CD14-positive monocyte (primary cell): ENCODE measurements at regions not wholly inside any gene's neighbourhood (a gene's known extent, or its start where the extent isn't known, plus 50 kb on each side); places are given as distances from the start of the nearest gene placed in this dataset.

ENCODE experiments used
- DNase-seq, 3 donors: peaks; one replicate each; pipeline ENCODE4 v3.0.0-alpha.2; 2011 to 2022
- H2AFZ ChIP-seq: 2 replicates; pipeline ENCODE4 v1.6.0; 2012; ENCODE audit warnings: mild to moderate bottlenecking, low read depth, low read length, inconsistent platforms; ENCODE audit not compliant: insufficient read depth, poor library complexity, severe bottlenecking
- H3K27ac ChIP-seq, 2 donors: 1 replicate in 1 of 2; 2 replicates in 1 of 2; pipeline ENCODE4 v1.5.1; 2012 to 2013; ENCODE audit warnings: low read length in 2 of 2, control low read depth in 1 of 2, inconsistent platforms in 1 of 2, low read depth in 1 of 2, mild to moderate bottlenecking in 1 of 2
- H3K27me3 ChIP-seq, 2 donors: one replicate each; pipeline versions ENCODE4 v1.6.0 to v1.6.1; 2011 to 2013; ENCODE audit warnings: low read length in 2 of 2; ENCODE audit not compliant: control insufficient read depth in 2 of 2, insufficient read depth in 2 of 2
- H3K36me3 ChIP-seq, 2 donors: replicated peaks in 1 of 2; 1 replicate in 1 of 2; 2 replicates in 1 of 2; pipeline versions ENCODE4 v1.5.1 to v1.6.1; 2012 to 2013; ENCODE audit warnings: low read length in 2 of 2, control low read depth in 1 of 2, inconsistent platforms in 1 of 2, mild to moderate bottlenecking in 1 of 2; ENCODE audit not compliant: insufficient read depth in 2 of 2, control insufficient read depth in 1 of 2
- H3K4me1 ChIP-seq, 2 donors: 1 replicate in 1 of 2; 2 replicates in 1 of 2; pipeline versions ENCODE4 v1.5.1 to v1.6.1; 2012 to 2013; ENCODE audit warnings: low read length in 2 of 2, control low read depth in 1 of 2, inconsistent platforms in 1 of 2, mild to moderate bottlenecking in 1 of 2, moderate library complexity in 1 of 2; ENCODE audit not compliant: insufficient read depth in 2 of 2, control insufficient read depth in 1 of 2
- H3K4me2 ChIP-seq: replicated peaks from 2 replicates; pipeline ENCODE3; 2012; ENCODE audit warnings: low read length, moderate library complexity, mild to moderate bottlenecking; ENCODE audit not compliant: poor library complexity, severe bottlenecking; ENCODE audit errors: extremely low read depth
- H3K4me3 ChIP-seq, 3 experiments: fragments of 200-600 bp in 1 of 3; sonication (generic) in 1 of 3; replicated peaks in 1 of 3; 1 replicate in 2 of 3; 2 replicates in 1 of 3; pipeline ENCODE4 v1.5.1; 2011 to 2013; ENCODE audit warnings: low read length in 3 of 3, mild to moderate bottlenecking in 3 of 3, control low read depth in 2 of 3, low read depth in 2 of 3, inconsistent platforms in 1 of 3, moderate library complexity in 1 of 3
- H3K79me2 ChIP-seq: 2 replicates; pipeline ENCODE4 v1.6.0; 2012; ENCODE audit warnings: mild to moderate bottlenecking, control low read depth, inconsistent platforms, low read length, moderate library complexity; ENCODE audit not compliant: insufficient read depth
- H3K9ac ChIP-seq: 2 replicates; pipeline ENCODE4 v1.6.0; 2017; ENCODE audit warnings: low read length, mild to moderate bottlenecking; ENCODE audit not compliant: insufficient read depth, poor library complexity, severe bottlenecking
- H3K9me3 ChIP-seq, 2 donors: replicated peaks in 1 of 2; 1 replicate in 1 of 2; 2 replicates in 1 of 2; pipeline versions ENCODE4 v1.5.1 to v1.6.1; 2012 to 2013; ENCODE audit warnings: low read length in 2 of 2, control low read depth in 1 of 2; ENCODE audit not compliant: control insufficient read depth in 1 of 2, insufficient read depth in 1 of 2
- H4K20me1 ChIP-seq: 2 replicates; pipeline ENCODE4 v1.6.0; 2012; ENCODE audit warnings: mild to moderate bottlenecking, low read length, control low read depth, moderate library complexity; ENCODE audit not compliant: insufficient read depth
- H3K27ac Mint-ChIP-seq, 7 donors: one replicate each; pipeline ENCODE4 v1.8.0; 2020; ENCODE audit warnings: mild to moderate bottlenecking in 7 of 7, mixed read lengths in 7 of 7, moderate library complexity in 6 of 7, inconsistent platforms in 2 of 7
- H3K27me3 Mint-ChIP-seq, 3 donors: one replicate each; pipeline ENCODE4 v1.8.0; 2021 to 2022; ENCODE audit warnings: low read depth in 3 of 3, mild to moderate bottlenecking in 3 of 3, mixed read lengths in 3 of 3, moderate library complexity in 3 of 3, inconsistent platforms in 1 of 3
- H3K36me3 Mint-ChIP-seq, 2 donors: one replicate each; pipeline ENCODE4 v1.8.0; 2020; ENCODE audit warnings: mixed read lengths in 2 of 2, inconsistent platforms in 1 of 2, mild to moderate bottlenecking in 1 of 2
- H3K4me1 Mint-ChIP-seq: one replicate; pipeline ENCODE4 v1.8.0; 2020; ENCODE audit warnings: mild to moderate bottlenecking, mixed read lengths
- H3K4me3 Mint-ChIP-seq, 2 donors: one replicate each; pipeline ENCODE4 v1.8.0; 2020; ENCODE audit warnings: mild to moderate bottlenecking in 2 of 2, mixed read lengths in 2 of 2, moderate library complexity in 1 of 2
- H3K9me3 Mint-ChIP-seq, 7 donors: one replicate each; pipeline ENCODE4 v1.8.0; 2020 to 2022; ENCODE audit warnings: mixed read lengths in 7 of 7, mild to moderate bottlenecking in 6 of 7, moderate library complexity in 6 of 7, inconsistent platforms in 2 of 7
- WGBS: methylation state at CpG from one replicate; pipeline ENCODE4 v1.1.5; 2013; ENCODE audit warnings: missing lambda C conversion rate; ENCODE audit not compliant: insufficient coverage; 5-methylcytosine and 5-hydroxymethylcytosine counted together
- intact Hi-C, 2 donors: fragments of 100-400 bp; cut with micrococcal nuclease; formaldehyde crosslinking; loops; one replicate each; pipeline versions ENCODE4 v1.15.0 to v1.15.1; 2023
- TF ChIP-seq, protein P1 (sequence below): fragments of 200-600 bp; IDR thresholded peaks from one replicate; pipeline ENCODE4 v1.8.0; 2022; ENCODE audit warnings: antibody characterized with exemption, mild to moderate bottlenecking

DNA sequence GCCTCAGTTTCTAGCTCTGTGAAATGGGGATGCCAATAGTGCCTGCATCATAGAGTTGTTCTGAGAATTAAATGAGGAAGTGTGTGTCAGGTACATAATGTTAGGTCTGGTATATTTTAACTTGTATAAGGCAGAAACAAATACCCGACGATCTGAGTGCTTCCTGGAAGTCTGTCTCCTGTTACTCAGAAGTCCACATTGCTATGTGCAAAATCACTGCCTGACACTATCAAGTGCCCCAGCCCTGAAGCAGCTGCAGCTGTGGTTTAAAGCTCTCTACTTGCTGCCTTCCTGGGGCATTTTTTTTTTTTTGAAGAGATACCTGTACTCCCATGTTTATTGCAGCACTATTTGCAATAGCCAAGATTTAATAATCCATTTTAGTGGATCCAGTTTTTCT lies 125.3 kb downstream of the SLC4A3 start:
- Mint-ChIP-seq H3K27me3 (peaks cover 0 to 8% (median 4%) of the 10 kb centered on the region in 3 donors), H3K4me3 (no peak overlapping the region), H3K4me1 (no peaks in the 10 kb centered on the region), H3K36me3 (no peaks in the 10 kb centered on the region), H3K9me3 (peaks cover 14 to 38% (median 18%) of the 10 kb centered on the region in 7 donors), H3K27ac (no peak overlapping the region)
- no peaks in the 10 kb centered on the region for H3K4me1 ChIP-seq
- H3K27me3 ChIP-seq: no peaks in the 10 kb centered on the region
- TF ChIP-seq, protein P1, sequence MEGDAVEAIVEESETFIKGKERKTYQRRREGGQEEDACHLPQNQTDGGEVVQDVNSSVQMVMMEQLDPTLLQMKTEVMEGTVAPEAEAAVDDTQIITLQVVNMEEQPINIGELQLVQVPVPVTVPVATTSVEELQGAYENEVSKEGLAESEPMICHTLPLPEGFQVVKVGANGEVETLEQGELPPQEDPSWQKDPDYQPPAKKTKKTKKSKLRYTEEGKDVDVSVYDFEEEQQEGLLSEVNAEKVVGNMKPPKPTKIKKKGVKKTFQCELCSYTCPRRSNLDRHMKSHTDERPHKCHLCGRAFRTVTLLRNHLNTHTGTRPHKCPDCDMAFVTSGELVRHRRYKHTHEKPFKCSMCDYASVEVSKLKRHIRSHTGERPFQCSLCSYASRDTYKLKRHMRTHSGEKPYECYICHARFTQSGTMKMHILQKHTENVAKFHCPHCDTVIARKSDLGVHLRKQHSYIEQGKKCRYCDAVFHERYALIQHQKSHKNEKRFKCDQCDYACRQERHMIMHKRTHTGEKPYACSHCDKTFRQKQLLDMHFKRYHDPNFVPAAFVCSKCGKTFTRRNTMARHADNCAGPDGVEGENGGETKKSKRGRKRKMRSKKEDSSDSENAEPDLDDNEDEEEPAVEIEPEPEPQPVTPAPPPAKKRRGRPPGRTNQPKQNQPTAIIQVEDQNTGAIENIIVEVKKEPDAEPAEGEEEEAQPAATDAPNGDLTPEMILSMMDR: no peak
- peaks cover 0 to 6% of the 10 kb centered on the region in 2 donors for H3K9me3 ChIP-seq
- no peak overlapping the region for H3K27ac ChIP-seq
- H3K36me3 ChIP-seq: no peaks in the 10 kb centered on the region
- H3K4me2 ChIP-seq: no peak overlapping the region
- no peak overlapping the region for H3K4me3 ChIP-seq
- DNase-seq: no peak
- H3K79me2 ChIP-seq: no peaks in the 10 kb centered on the region
- no peaks in the 10 kb centered on the region for H4K20me1 ChIP-seq
- whole genome bisulfite sequencing: 60% methylated on average over 1 of the region's 2 CpGs
- H3K9ac ChIP-seq: no peak overlapping the region
- intact Hi-C loops: no loop called here
- H2AFZ ChIP-seq: no peak overlapping the region

DNA sequence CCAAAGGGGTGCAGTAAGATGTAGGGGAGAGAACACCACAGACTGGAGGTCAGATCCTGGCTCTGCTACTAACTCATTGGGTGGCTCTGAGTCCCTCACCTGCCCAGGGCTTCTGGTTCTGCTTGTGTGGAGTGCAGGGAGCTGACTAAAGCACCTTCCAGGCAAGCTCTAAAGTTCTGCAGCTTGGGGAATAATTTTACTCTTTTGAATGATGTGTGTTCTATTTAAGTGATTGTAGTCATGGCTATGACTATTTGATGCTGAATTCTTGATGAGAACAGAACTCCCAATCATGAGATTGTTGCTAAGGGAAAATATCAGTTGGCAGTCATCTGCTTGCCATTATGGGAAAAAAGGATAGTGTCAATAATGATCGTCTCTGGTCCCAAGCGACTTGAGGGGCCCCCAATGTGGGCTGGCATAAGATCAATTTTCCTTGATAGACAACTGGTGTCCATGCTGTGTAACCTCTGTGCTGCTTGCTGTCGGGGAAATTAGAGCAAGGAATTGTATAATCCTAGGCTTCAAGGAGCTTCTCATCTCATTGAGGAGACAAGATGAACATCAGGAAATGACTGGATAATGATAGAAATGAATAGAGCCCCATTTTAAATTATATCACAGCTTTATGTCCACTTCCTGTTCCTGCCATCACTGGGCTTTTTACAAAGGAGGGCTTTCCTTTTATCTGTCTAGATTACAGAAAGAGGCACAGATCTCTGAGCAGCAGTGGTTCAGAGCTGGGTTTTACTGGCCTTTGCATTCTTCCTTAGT lies 131.7 kb downstream of the SLC4A3 start:
- H3K9me3 ChIP-seq: peaks cover 0 to 6% of the 10 kb centered on the region in 2 donors
- H3K79me2 ChIP-seq: no peaks in the 10 kb centered on the region

More for the DNA sequence above, 131.7 kb downstream of the SLC4A3 start:
- no peak overlapping the region for H3K4me3 ChIP-seq
- no peaks in the 10 kb centered on the region for H3K4me1 ChIP-seq
- H3K27me3 ChIP-seq: no peaks in the 10 kb centered on the region
- H3K4me2 ChIP-seq: no peak overlapping the region
- no peaks in the 10 kb centered on the region for H3K36me3 ChIP-seq
- no peak overlapping the region for H3K27ac Mint-ChIP-seq
- H3K27ac ChIP-seq: no peak overlapping the region
- H2AFZ ChIP-seq: no peak overlapping the region
- H4K20me1 ChIP-seq: no peaks in the 10 kb centered on the region
- 93% methylated on average over 2 of the region's 3 CpGs for WGBS
- H3K27me3 Mint-ChIP-seq: peaks cover 0 to 8% (median 2%) of the 10 kb centered on the region in 3 donors
- intact Hi-C loops: no loop called here
- TF ChIP-seq, protein P1: no peak
- peaks cover 2 to 32% (median 10%) of the 10 kb centered on the region in 7 donors for H3K9me3 Mint-ChIP-seq
- no peak for DNase-seq
- H3K4me1 Mint-ChIP-seq: no peaks in the 10 kb centered on the region
- H3K36me3 Mint-ChIP-seq: no peaks in the 10 kb centered on the region
- H3K4me3 Mint-ChIP-seq: no peak overlapping the region
- no peak overlapping the region for H3K9ac ChIP-seq
